ENCODE measurements at regions not wholly inside any gene's neighbourhood (a gene's known extent, or its start where the extent isn't known, plus 50 kb on each side); places are given as distances from the start of the nearest gene placed in this dataset.

- no peak for TF ChIP-seq NFATC4 (CRISPR knock-in tag; IDR thresholded peaks at IDR 0.05)
- no peak for TF ChIP-seq FOXP4 (CRISPR knock-in tag; IDR thresholded peaks at IDR 0.05)
- TF ChIP-seq, protein P1, sequence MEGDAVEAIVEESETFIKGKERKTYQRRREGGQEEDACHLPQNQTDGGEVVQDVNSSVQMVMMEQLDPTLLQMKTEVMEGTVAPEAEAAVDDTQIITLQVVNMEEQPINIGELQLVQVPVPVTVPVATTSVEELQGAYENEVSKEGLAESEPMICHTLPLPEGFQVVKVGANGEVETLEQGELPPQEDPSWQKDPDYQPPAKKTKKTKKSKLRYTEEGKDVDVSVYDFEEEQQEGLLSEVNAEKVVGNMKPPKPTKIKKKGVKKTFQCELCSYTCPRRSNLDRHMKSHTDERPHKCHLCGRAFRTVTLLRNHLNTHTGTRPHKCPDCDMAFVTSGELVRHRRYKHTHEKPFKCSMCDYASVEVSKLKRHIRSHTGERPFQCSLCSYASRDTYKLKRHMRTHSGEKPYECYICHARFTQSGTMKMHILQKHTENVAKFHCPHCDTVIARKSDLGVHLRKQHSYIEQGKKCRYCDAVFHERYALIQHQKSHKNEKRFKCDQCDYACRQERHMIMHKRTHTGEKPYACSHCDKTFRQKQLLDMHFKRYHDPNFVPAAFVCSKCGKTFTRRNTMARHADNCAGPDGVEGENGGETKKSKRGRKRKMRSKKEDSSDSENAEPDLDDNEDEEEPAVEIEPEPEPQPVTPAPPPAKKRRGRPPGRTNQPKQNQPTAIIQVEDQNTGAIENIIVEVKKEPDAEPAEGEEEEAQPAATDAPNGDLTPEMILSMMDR (IDR thresholded peaks at IDR 0.05), result no peak
- no peak for TF ChIP-seq PREB (CRISPR knock-in tag; IDR thresholded peaks at IDR 0.05; ENCODE audit: borderline replicate concordance)
- TF ChIP-seq ATF2 (CRISPR knock-in tag; IDR thresholded peaks at IDR 0.05; ENCODE audit: borderline replicate concordance, low read depth), result no peak
- no peak for TF ChIP-seq MAX (CRISPR knock-in tag; IDR thresholded peaks at IDR 0.05)
- no peak for TF ChIP-seq CDX4 (CRISPR knock-in tag; IDR thresholded peaks at IDR 0.05; ENCODE audit: borderline replicate concordance)
- no peak for TF ChIP-seq E2F4 (CRISPR knock-in tag; IDR thresholded peaks at IDR 0.05; ENCODE audit: borderline replicate concordance, low read depth)
- TF ChIP-seq, protein P2, sequence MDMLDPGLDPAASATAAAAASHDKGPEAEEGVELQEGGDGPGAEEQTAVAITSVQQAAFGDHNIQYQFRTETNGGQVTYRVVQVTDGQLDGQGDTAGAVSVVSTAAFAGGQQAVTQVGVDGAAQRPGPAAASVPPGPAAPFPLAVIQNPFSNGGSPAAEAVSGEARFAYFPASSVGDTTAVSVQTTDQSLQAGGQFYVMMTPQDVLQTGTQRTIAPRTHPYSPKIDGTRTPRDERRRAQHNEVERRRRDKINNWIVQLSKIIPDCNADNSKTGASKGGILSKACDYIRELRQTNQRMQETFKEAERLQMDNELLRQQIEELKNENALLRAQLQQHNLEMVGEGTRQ (CRISPR knock-in tag; IDR thresholded peaks at IDR 0.05), result no peak
- TF ChIP-seq NFE2L1 (CRISPR knock-in tag; IDR thresholded peaks at IDR 0.05), result no peak
- TF ChIP-seq ZNF281 (CRISPR knock-in tag; IDR thresholded peaks at IDR 0.05), result no peak
Measured at GRCh38 chrX:102841706-102842003, 95.4 kb upstream of the RAB40AL start.
